ENCODE measurements at regions not wholly inside any gene's neighbourhood (a gene's known extent, or its start where the extent isn't known, plus 50 kb on each side); places are given as distances from the start of the nearest gene placed in this dataset.
"Not testable (repeated sequence)": the region's sequence is repeated elsewhere in the genome, so short reads cannot be mapped to it uniquely, and the experiment has no call there.

- no peak for DNase-seq
These were observed 357.6 kb upstream of the CDH10 start for GRCh38 chr5:25002371-25002770.

- no peak for DNase-seq
These were observed 355.0 kb upstream of the CDH10 start for GRCh38 chr5:24999732-25000131.

- DNase-seq = no peak
These were observed 353.9 kb upstream of the CDH10 start for GRCh38 chr5:24998641-24999040.

GRCh38 chr5:24986326-24986725, 341.5 kb upstream of the CDH10 start:
- DNase-seq = no peak

GRCh38 chr5:24978552-24978951, 333.8 kb upstream of the CDH10 start:
- not testable (repeated sequence) for DNase-seq

GRCh38 chr5:24963611-24964010, 318.8 kb upstream of the CDH10 start:
- no peak for DNase-seq

GRCh38 chr5:24923400-24923799, 278.6 kb upstream of the CDH10 start:
- no peak for DNase-seq

GRCh38 chr5:24918676-24919075, 273.9 kb upstream of the CDH10 start:
- no peak for DNase-seq

GRCh38 chr5:24916863-24917262, 272.1 kb upstream of the CDH10 start:
- no peak for DNase-seq

- no peak for DNase-seq
These were observed 264.4 kb upstream of the CDH10 start for GRCh38 chr5:24909210-24909609.

GRCh38 chr5:24906689-24907088, 261.9 kb upstream of the CDH10 start:
- DNase-seq = no peak

- DNase-seq = no peak
These were observed 260.3 kb upstream of the CDH10 start for GRCh38 chr5:24904981-24905517.

GRCh38 chr5:24899180-24899579, 254.4 kb upstream of the CDH10 start:
- DNase-seq = no peak

- no peak for DNase-seq
These were observed 219.5 kb upstream of the CDH10 start for GRCh38 chr5:24864244-24864643.

GRCh38 chr5:24862117-24862516, 217.3 kb upstream of the CDH10 start:
- DNase-seq = no peak

- no peak for DNase-seq
These were observed 210.7 kb upstream of the CDH10 start for GRCh38 chr5:24855485-24855884.

- DNase-seq = no peak
These were observed 210.1 kb upstream of the CDH10 start for GRCh38 chr5:24854850-24855249.

GRCh38 chr5:24854350-24854749, 209.6 kb upstream of the CDH10 start:
- no peak for DNase-seq

- no peak for DNase-seq
These were observed 206.2 kb upstream of the CDH10 start for GRCh38 chr5:24850926-24851486.

GRCh38 chr5:24849210-24849609, 204.4 kb upstream of the CDH10 start:
- DNase-seq = no peak

GRCh38 chr5:24831989-24832388, 187.2 kb upstream of the CDH10 start:
- no peak for DNase-seq

- no peak for DNase-seq
These were observed 178.8 kb upstream of the CDH10 start for GRCh38 chr5:24823625-24824024.

GRCh38 chr5:24819841-24820240, 175.1 kb upstream of the CDH10 start:
- no peak for DNase-seq

- DNase-seq = no peak
These were observed 173.2 kb upstream of the CDH10 start for GRCh38 chr5:24817966-24818365.

GRCh38 chr5:24816206-24816605, 171.4 kb upstream of the CDH10 start:
- no peak for DNase-seq
